ENCODE measurements at regions not wholly inside any gene's neighbourhood (a gene's known extent, or its start where the extent isn't known, plus 50 kb on each side); places are given as distances from the start of the nearest gene placed in this dataset.

DNA sequence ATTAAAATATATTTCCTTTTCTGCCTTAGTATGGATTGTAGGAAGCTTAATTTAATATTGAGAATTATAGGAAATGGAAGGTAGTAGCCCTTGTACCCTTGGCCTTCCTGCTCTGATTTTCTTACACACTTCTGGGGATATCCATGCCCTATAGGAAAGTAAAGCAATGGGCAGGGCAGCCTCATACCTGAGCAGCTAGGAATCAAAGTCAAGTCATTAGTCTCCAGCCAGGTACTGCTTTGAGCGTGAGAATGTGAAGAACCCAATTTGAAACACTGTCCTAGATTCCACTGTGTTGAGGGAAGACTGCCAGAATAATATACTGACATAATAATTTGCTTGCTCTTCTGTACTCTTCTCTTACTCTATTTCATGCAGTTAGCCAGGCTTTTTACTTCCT is 51.0 kb upstream of the L3MBTL3 start:
- TF ChIP-seq ARNT (IDR thresholded peaks at IDR 0.05) (no peak), ELF4 (IDR thresholded peaks at IDR 0.05) (no peak), FOXM1 (IDR thresholded peaks at IDR 0.05; ENCODE audit: borderline replicate concordance) (no peak), FOXK2 (IDR thresholded peaks at IDR 0.05) (no peak), LEF1 (IDR thresholded peaks at IDR 0.05; ENCODE audit: borderline replicate concordance) (no peak), L3MBTL2 (conservative IDR thresholded peaks at IDR 0.05) (no peak), FOXA1 (IDR thresholded peaks at IDR 0.05) (no peak), TARDBP (IDR thresholded peaks at IDR 0.05) (no peak), SP1 (IDR thresholded peaks at IDR 0.05) (no peak), NFRKB (IDR thresholded peaks at IDR 0.05) (no peak)
- TF ChIP-seq, protein P1, sequence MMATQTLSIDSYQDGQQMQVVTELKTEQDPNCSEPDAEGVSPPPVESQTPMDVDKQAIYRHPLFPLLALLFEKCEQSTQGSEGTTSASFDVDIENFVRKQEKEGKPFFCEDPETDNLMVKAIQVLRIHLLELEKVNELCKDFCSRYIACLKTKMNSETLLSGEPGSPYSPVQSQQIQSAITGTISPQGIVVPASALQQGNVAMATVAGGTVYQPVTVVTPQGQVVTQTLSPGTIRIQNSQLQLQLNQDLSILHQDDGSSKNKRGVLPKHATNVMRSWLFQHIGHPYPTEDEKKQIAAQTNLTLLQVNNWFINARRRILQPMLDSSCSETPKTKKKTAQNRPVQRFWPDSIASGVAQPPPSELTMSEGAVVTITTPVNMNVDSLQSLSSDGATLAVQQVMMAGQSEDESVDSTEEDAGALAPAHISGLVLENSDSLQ (IDR thresholded peaks at IDR 0.05): no peak
- CTCF ChIA-PET: no interaction called here
- POLR2A ChIA-PET: no interaction called here
- DNase-seq (ENCODE audit: extremely low spot score): no peak

DNA sequence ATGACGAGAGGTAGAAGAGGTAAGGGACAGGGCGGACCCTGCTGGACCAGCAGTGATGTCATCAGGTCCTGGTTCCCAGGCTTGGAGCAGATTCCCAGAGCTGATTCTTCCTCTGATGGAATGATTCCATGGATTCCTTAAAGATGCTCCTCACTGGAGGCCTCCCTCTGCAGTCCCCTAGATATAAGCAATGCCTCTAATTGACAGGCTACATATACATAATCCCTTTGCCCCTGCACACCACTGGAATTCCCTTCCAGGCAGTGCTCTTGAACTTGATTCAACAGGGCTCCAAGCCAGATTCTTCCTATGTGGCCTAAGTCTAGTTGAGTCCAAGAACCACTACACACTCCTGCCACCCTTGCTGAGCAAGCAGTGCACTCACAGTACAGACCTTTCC is 52.3 kb upstream of the L3MBTL3 start:
- no peak for DNase-seq (ENCODE audit: extremely low spot score)
- CTCF ChIA-PET: no interaction called here
- TF ChIP-seq SP1 (IDR thresholded peaks at IDR 0.05) (no peak), SUZ12 (IDR thresholded peaks at IDR 0.05) (no peak), NFRKB (IDR thresholded peaks at IDR 0.05) (no peak), ARNT (IDR thresholded peaks at IDR 0.05) (no peak), HDGF (IDR thresholded peaks at IDR 0.05; ENCODE audit: borderline replicate concordance) (no peak), BHLHE40 (IDR thresholded peaks at IDR 0.05; ENCODE audit: borderline replicate concordance) (no peak), ELF4 (IDR thresholded peaks at IDR 0.05) (no peak), TARDBP (IDR thresholded peaks at IDR 0.05) (no peak), FOXM1 (IDR thresholded peaks at IDR 0.05; ENCODE audit: borderline replicate concordance) (no peak), L3MBTL2 (conservative IDR thresholded peaks at IDR 0.05) (no peak), ZNF384 (IDR thresholded peaks at IDR 0.05) (no peak), LEF1 (IDR thresholded peaks at IDR 0.05; ENCODE audit: borderline replicate concordance) (no peak)
- TF ChIP-seq, protein P1 (IDR thresholded peaks at IDR 0.05): no peak
- POLR2A ChIA-PET: no interaction called here

DNA sequence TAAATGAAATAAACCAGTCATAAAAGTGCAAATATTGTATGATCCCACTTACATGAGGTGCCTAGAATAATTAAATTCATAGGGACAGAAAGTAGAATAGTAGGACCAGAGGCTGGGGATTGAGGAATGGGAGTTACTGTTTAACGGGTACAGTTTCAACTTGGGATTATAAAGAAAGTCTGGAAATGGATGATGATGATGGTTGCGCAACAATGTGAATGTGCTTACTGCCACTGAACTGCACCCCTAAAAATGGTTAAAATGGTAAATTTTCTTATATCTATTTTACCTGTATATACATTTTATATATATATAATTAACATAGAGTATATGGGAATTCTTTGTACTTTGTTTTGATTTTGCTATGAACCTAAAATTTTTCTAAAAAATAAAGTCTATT is 53.3 kb upstream of the L3MBTL3 start:
- TF ChIP-seq FOXA1 (IDR thresholded peaks at IDR 0.05) (no peak), ZNF384 (IDR thresholded peaks at IDR 0.05) (no peak)
- CTCF ChIA-PET: no interaction called here
- POLR2A ChIA-PET: no interaction called here
- DNase-seq (ENCODE audit: extremely low spot score): no peak

DNA sequence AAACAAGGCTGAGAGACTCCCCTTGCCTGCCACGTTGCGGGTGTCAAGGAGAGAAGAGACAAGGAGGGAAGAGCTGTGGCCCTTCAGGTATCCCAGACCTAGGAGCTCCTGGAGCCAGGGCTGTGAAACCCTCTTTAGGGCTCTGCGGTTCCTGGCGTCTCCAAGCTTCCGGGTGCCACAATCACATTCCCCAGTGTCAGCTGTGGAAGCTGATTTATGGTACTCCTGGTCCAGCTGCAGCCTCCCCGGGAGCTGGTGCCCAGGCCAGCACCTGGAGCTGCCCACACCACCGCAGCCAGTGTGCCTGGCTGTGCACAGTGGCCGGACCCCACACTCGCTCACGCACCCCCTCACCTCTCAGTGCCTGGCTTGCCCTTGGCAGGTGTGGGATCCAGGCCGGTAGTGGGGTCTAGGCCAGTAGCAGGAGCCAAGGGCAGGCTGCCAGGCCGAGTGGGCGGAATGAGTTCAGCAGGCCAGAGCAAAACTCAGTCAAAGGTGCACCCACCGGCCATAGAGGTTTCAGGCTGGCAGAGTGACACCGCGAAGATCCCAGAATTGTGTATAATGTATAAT is 58.9 kb upstream of the L3MBTL3 start:
- no peak for TF ChIP-seq ELF4 (IDR thresholded peaks at IDR 0.05)
- CTCF ChIA-PET: interaction anchor here (0.5 to 0.6 kb wide), 2 partner anchors 13 to 327 kb away, joined by 3 to 5 read pairs; no protein-coding TSS in a partner anchor
- POLR2A ChIA-PET: no interaction called here
- no peak for DNase-seq (ENCODE audit: extremely low spot score)

DNA sequence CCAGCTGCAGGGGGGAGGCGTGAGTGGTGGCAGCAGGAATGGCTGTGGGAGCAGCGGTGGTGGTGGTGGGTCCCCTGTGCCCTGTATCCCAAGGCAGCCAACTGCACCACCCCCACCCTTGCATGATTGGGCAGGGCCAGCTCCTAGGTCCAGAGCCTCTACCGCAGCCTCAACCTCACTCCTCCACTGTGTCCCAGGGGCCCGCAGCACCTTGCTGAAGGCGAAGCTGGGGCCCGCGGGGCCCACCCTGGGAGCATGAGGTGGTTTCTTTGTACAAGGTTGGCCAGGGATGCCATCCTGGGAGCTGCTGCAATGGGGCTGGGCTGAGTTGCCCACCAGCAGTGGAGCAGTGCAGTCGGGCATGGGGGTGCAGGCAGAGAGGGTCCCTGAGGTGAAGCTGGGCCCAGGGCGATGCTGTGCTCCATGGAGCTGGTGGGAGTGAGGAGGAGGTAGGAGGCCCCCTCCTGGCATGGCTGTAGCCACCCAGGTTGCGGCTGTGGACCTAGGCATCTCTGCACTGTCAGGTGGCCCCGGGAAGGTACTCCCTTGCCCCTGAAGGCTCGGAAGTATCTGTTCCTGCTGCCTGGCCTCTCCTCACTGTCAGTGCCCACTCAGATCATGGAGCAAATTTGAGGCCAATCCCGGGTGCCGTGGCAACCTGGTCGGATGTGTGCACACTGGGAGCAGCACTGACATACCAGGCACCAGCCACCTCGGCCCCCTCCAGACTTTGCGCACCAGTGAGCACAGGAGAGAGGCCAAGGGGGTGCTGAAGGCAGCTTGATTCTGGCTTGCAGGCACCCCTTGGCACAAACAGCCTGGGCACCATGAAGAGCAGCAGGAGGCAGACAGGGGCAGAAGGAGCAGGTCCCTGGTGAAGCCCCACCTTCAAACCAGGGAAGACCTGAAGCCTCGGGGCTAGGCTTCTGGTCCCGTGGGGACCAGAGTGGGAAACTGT is 60.2 kb upstream of the L3MBTL3 start:
- no peak for TF ChIP-seq SUZ12 (IDR thresholded peaks at IDR 0.05)
- POLR2A ChIA-PET: no interaction called here
- CTCF ChIA-PET: no interaction called here

DNA sequence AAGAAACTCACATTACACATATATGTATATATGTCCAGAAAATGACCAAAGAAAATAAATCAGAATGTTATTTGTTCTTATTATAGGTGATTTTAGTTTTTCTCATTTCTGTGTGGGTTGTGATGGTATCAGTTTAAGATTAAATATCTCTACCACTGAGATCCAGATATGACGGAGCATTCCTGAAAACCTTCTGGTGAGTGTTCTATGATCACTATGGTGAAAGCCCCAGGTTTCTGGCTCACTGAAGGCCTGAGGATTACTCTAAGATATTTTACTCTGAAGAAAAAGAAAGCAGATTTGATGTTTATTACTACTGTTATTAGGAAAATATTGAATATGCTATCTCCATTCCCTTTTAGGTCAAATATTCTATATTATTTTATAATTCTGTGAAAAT is 62.8 kb upstream of the L3MBTL3 start:
- TF ChIP-seq HDGF (IDR thresholded peaks at IDR 0.05; ENCODE audit: borderline replicate concordance) (no peak), FOXM1 (IDR thresholded peaks at IDR 0.05; ENCODE audit: borderline replicate concordance) (no peak), ARNT (IDR thresholded peaks at IDR 0.05) (no peak)
- CTCF ChIA-PET: no interaction called here
- POLR2A ChIA-PET: no interaction called here
- DNase-seq (ENCODE audit: extremely low spot score): no peak

More for the DNA sequence above, 60.2 kb upstream of the L3MBTL3 start:
- no peak for DNase-seq (ENCODE audit: extremely low spot score)

DNA sequence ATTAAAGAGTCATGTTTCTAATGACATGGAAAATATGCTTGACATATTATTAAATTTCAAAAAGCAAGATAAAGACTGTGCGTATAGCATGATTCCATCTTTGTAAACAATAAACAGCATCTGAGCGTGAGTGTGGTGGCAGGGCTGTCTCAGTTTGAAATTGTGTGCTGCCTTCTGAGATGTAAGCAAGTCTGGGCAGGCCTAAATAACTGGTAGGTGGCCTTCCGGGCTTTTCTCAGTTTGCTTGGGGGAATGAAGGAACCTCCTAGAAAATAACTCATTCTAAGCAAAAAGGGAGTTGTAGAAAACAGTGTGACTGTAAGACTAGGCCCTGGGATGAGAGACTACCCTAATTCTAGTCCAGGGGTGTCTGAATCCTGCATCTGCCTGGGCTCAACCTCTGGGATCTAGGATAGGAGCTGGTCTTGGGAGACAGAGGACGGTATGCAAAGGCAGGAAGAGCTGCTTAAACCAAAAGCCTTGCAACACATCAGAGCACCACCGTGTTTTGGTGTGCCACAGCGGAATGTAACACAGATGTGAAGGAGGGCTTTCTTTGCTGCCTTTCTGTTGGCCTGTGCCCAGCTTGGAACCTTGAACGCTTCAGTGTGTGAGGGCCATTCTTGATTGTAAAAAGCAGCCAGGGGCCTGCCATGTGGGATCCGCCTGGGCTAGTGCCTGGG is 63.5 kb upstream of the L3MBTL3 start:
- no peak for TF ChIP-seq FOXK2 (IDR thresholded peaks at IDR 0.05)
- no peak for DNase-seq (ENCODE audit: extremely low spot score)
- POLR2A ChIA-PET: no interaction called here
- CTCF ChIA-PET: no interaction called here

DNA sequence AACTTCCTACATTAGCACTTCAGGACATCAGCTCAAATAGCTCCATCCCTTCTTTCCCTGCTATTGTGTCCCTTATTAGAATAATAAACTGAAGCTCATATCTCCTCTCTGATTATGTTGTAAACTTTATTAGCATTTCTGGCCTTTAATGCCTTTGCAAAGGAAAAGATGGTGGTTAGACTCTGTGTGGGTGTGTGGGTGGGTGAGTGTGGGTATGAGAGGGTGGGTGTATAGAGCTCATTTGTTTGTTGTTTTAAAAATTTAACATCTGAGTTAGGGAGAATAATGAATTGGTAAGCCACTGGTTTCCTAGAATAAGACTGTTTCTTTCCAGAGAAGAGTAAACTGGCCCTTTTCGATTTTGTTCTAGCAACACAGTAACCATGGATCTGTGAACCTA is 70.6 kb upstream of the L3MBTL3 start:
- ChIA-PET CTCF (interaction anchor here (1.1 kb wide), 1 partner anchor 9 kb away, joined by 4 read pairs; no protein-coding TSS in a partner anchor), POLR2A (no interaction called here)

More for the DNA sequence above, 70.6 kb upstream of the L3MBTL3 start:
- TF ChIP-seq FOXA1 (IDR thresholded peaks at IDR 0.05) (no peak), BHLHE40 (IDR thresholded peaks at IDR 0.05; ENCODE audit: borderline replicate concordance) (no peak), SUZ12 (IDR thresholded peaks at IDR 0.05) (no peak), TARDBP (IDR thresholded peaks at IDR 0.05) (no peak), ZNF384 (IDR thresholded peaks at IDR 0.05) (no peak), NFRKB (IDR thresholded peaks at IDR 0.05) (no peak), FOXM1 (IDR thresholded peaks at IDR 0.05; ENCODE audit: borderline replicate concordance) (no peak)
- no peak for DNase-seq (ENCODE audit: extremely low spot score)
